ENCODE measurements at regions not wholly inside any gene's neighbourhood (a gene's known extent, or its start where the extent isn't known, plus 50 kb on each side); places are given as distances from the start of the nearest gene placed in this dataset.

- no peak for TF ChIP-seq CTCF (IDR thresholded peaks at IDR 0.05)
- TF ChIP-seq POLR2A (IDR thresholded peaks at IDR 0.05), result no peak
These were observed 222.3 kb upstream of the KIF2A start for GRCh38 chr5:62083661-62084060.
